Peyer's patch (tissue), 4 donors: ENCODE measurements at regions not wholly inside any gene's neighbourhood (a gene's known extent, or its start where the extent isn't known, plus 50 kb on each side); places are given as distances from the start of the nearest gene placed in this dataset.

Source experiments
- DNase-seq, 3 donors: peaks; one replicate each; pipeline ENCODE4 v3.0.0-alpha.2; 2017 to 2019
- H3K27ac ChIP-seq, 4 donors: fragments of 200-600 bp; sonication (generic); one replicate each; pipeline ENCODE4 v1.5.1; 2016 to 2019
- H3K27me3 ChIP-seq, 2 donors: fragments of 200-600 bp; sonication (generic); one replicate each; pipeline ENCODE4 v1.5.1; 2019
- H3K36me3 ChIP-seq, 3 donors: fragments of 200-600 bp; sonication (generic); one replicate each; pipeline ENCODE4 v1.5.1; 2016 to 2019
- H3K4me1 ChIP-seq, 4 donors: fragments of 200-600 bp; sonication (generic); one replicate each; pipeline ENCODE4 v1.5.1; 2016 to 2019
- H3K4me3 ChIP-seq, 4 donors: fragments of 200-600 bp; sonication (generic); 1 replicate in 3 of 4; 2 replicates in 1 of 4; pipeline ENCODE4 v1.5.1; 2016 to 2019; ENCODE audit warnings: mild to moderate bottlenecking in 1 of 4
- H3K9me3 ChIP-seq, 4 donors: fragments of 200-600 bp; sonication (generic); one replicate each; pipeline ENCODE4 v1.5.1; 2016 to 2019; ENCODE audit warnings: mild to moderate bottlenecking in 1 of 4
- POLR2A ChIP-seq, 2 donors: fragments of 450-650 bp; IDR thresholded peaks; one replicate each; pipeline ENCODE4 v1.5.1; 2017; ENCODE audit warnings: antibody characterized with exemption in 2 of 2, mild to moderate bottlenecking in 2 of 2, moderate library complexity in 2 of 2
- TF ChIP-seq, protein P1 (sequence below), 6 experiments: fragments of 450-650 bp in 4 of 6; fragments of 200-600 bp in 2 of 6; sonication (generic) in 1 of 6; IDR thresholded peaks; one replicate each; pipeline ENCODE4 v1.5.1; 2017 to 2019; ENCODE audit warnings: antibody characterized with exemption in 6 of 6, mild to moderate bottlenecking in 3 of 6, moderate library complexity in 1 of 6

DNA sequence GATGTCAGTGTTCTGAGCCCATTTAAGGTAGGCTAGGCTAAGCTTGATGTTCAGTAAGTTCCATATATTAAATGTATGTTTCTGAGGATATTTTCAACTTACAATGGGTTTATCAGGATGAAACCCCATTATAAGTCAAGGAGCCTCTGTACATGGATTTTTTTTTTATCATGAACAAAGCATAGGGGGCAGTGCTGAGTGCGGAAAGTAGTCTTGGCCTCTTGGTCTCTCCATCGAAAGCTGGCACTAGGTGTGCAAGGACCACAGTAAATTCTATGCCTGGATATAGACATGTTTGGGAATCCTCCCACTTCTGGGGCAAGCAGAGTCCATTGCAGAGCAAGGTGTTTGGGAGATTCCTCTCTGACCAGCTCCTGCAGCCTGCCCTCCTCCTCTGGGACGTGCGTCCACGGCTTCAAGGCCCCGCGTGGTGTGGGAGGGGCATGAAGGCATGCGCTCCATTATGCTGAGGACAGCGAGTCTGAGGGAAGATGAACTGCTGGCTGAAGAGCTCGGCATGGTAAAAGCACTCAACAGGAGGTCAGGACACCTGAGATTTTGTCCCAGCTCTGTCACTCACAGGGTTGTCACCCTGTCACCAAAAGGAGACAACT is 122.9 kb upstream of the LIPC start:
- Histone ChIP-seq H3K9me3 (no peaks in the 10 kb centered on the region), H3K4me3 (no peak overlapping the region), H3K36me3 (no peaks in the 10 kb centered on the region), H3K27me3 (no peaks in the 10 kb centered on the region), H3K4me1 (no peaks in the 10 kb centered on the region), H3K27ac (no peak overlapping the region)
- TF ChIP-seq POLR2A (IDR thresholded peaks at IDR 0.05), result no peak
- TF ChIP-seq, protein P1, sequence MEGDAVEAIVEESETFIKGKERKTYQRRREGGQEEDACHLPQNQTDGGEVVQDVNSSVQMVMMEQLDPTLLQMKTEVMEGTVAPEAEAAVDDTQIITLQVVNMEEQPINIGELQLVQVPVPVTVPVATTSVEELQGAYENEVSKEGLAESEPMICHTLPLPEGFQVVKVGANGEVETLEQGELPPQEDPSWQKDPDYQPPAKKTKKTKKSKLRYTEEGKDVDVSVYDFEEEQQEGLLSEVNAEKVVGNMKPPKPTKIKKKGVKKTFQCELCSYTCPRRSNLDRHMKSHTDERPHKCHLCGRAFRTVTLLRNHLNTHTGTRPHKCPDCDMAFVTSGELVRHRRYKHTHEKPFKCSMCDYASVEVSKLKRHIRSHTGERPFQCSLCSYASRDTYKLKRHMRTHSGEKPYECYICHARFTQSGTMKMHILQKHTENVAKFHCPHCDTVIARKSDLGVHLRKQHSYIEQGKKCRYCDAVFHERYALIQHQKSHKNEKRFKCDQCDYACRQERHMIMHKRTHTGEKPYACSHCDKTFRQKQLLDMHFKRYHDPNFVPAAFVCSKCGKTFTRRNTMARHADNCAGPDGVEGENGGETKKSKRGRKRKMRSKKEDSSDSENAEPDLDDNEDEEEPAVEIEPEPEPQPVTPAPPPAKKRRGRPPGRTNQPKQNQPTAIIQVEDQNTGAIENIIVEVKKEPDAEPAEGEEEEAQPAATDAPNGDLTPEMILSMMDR (IDR thresholded peaks at IDR 0.05), result no peak
- no peak for DNase-seq

DNA sequence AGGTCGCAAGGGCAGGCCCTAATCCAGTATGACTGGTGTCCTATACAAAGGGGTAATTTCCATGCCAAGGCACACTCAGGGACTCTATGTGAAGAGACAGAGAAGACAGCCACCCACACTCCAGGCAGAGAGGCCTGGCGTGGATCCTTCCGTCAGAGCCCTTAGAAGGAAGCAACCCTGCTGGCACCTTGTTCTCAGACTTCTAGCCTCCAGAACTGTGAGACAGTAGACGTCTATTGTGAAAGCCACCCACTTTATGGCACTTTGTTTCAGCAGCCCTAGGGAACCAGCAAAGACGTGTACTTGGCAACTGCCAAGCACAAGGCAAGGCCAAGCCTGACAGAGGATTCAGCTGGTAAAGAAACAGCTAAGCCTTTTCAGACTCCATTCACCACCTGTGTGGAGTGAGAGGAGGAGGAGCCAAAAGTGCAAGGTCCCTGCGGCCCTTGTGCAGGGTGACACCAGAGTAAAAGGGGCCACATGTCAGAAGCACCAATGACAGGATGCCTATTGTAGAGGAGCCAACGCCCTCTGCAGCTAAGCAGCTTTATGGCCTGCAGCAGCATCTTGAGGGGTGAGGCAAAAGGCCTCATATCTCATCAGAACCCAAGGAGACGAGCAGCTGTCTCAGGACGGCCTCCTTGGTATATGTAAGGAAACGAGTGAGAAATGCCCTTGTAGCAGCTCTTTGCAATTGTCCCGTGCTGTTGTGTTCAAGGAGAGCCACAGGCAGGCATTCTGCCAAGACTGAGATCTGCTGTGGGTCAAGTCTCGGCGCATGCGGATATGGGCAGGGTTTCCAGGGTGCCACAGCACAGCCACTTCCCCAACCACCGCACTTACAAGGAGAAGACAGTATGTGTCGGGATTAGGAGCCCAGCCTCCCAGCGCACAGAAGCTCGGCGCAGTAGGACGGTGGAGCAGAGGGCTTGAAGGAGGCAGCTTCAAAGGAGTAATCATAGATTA is 121.5 kb upstream of the LIPC start:
- Histone ChIP-seq H3K36me3 (no peaks in the 10 kb centered on the region), H3K4me3 (no peak overlapping the region), H3K27ac (no peak overlapping the region), H3K9me3 (no peaks in the 10 kb centered on the region), H3K4me1 (no peaks in the 10 kb centered on the region), H3K27me3 (no peaks in the 10 kb centered on the region)
- no peak for DNase-seq
- TF ChIP-seq, protein P1 (IDR thresholded peaks at IDR 0.05), result no peak
- TF ChIP-seq POLR2A (IDR thresholded peaks at IDR 0.05), result no peak

DNA sequence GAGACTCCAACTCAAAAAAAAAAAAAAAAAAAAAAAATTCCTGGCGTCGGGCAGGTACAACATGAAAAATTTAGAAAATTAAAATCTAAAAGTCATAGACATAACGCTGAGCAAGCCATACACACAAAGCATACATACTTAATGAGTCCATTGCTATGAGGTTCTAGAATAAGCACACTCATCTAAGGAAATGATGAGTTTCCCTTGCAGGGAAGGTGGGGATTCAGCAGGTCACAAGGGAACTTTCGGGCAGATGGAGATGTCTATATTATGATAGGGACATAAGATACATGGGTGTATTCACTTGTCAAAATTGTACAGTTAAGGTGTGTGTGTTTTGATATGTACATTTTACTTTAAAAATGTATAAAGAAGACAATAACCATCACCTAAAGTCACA is 120.2 kb upstream of the LIPC start:
- H3K36me3 ChIP-seq, result no peaks in the 10 kb centered on the region

DNA sequence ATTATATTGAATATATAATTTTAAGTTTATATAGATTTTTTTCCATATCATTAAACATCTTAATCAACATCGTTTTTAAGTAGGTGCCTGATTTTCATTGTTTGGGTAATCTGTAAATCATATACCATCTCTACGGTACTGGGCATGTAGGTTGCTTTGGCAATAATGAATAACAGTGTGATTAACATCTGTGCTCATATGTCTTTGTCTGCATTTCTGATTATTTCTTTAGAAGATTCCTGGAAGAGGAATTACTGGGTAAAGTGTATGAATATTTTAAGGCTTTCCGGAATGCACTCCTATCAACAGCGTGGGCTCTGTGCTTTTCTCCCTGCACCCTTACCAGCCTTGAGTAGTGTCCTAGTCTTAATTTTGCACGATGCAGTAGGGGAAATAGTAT is 119.8 kb upstream of the LIPC start:
- DNase-seq, result no peak
- no peaks in the 10 kb centered on the region for H3K4me1 ChIP-seq
- no peak overlapping the region for H3K4me3 ChIP-seq
- H3K36me3 ChIP-seq, result no peaks in the 10 kb centered on the region
- no peaks in the 10 kb centered on the region for H3K27me3 ChIP-seq
- no peaks in the 10 kb centered on the region for H3K9me3 ChIP-seq
- no peak overlapping the region for H3K27ac ChIP-seq
- no peak for TF ChIP-seq POLR2A (IDR thresholded peaks at IDR 0.05)
- TF ChIP-seq, protein P1 (IDR thresholded peaks at IDR 0.05), result no peak

More for the DNA sequence above, 120.2 kb upstream of the LIPC start:
- Histone ChIP-seq H3K27me3 (no peaks in the 10 kb centered on the region), H3K4me3 (no peak overlapping the region), H3K27ac (no peak overlapping the region), H3K4me1 (no peaks in the 10 kb centered on the region), H3K9me3 (no peaks in the 10 kb centered on the region)
- TF ChIP-seq POLR2A (IDR thresholded peaks at IDR 0.05), result no peak
- TF ChIP-seq, protein P1 (IDR thresholded peaks at IDR 0.05), result no peak
- no peak for DNase-seq

DNA sequence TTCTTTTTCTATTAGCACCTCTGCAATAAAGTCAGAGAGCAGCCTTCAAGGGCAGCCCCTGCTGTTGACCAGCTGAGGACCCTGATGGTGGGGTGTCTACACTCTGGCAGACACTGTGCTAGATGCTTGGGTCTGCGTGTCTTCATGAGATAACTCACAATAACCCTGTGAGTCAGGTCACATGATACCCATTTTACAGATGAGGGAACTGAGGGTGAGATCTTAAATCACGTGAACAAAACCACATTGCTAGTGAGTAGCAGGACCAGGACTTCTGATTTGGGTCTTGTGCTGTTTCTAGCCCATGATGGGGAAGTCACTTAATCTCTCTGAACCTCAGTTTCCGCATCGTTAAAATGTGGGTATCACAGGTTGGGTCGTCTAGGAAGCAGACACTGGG is 118.5 kb upstream of the LIPC start:
- TF ChIP-seq, protein P1 (IDR thresholded peaks at IDR 0.05), result no peak
- TF ChIP-seq POLR2A (IDR thresholded peaks at IDR 0.05), result no peak
- H3K4me1 ChIP-seq, result no peaks in the 10 kb centered on the region

More for the DNA sequence above, 118.5 kb upstream of the LIPC start:
- no peak overlapping the region for H3K4me3 ChIP-seq
- H3K9me3 ChIP-seq, result no peaks in the 10 kb centered on the region
- H3K36me3 ChIP-seq, result no peaks in the 10 kb centered on the region
- no peaks in the 10 kb centered on the region for H3K27me3 ChIP-seq
- no peak overlapping the region for H3K27ac ChIP-seq
- DNase-seq, result no peak
